Spleen (tissue), 11 donors: ENCODE measurements at regions not wholly inside any gene's neighbourhood (a gene's known extent, or its start where the extent isn't known, plus 50 kb on each side); places are given as distances from the start of the nearest gene placed in this dataset.

Source experiments
- DNase-seq: peaks from one replicate; pipeline ENCODE4 v3.0.0-alpha.2; 2020
- H3K27ac ChIP-seq, 8 donors: fragments of 200-600 bp; sonication (generic) in 7 of 8; 1 replicate in 4 of 8; 2 replicates in 4 of 8; pipeline versions ENCODE4 v1.5.0 to v1.8.0; 2016 to 2021; ENCODE audit warnings: inconsistent platforms in 4 of 8, mild to moderate bottlenecking in 4 of 8, moderate library complexity in 1 of 8
- H3K27me3 ChIP-seq, 7 donors: fragments of 200-600 bp; sonication (generic) in 6 of 7; replicated peaks in 1 of 7; 1 replicate in 4 of 7; 2 replicates in 3 of 7; pipeline versions ENCODE4 v1.5.0 to v1.8.0; 2016 to 2021; ENCODE audit warnings: inconsistent platforms in 3 of 7, mild to moderate bottlenecking in 1 of 7
- H3K36me3 ChIP-seq, 6 donors: fragments of 200-600 bp; sonication (generic) in 5 of 6; 1 replicate in 4 of 6; 2 replicates in 2 of 6; pipeline versions ENCODE4 v1.5.0 to v1.8.0; 2016 to 2021; ENCODE audit warnings: inconsistent platforms in 2 of 6
- H3K4me1 ChIP-seq, 6 donors: fragments of 200-600 bp; sonication (generic) in 5 of 6; 1 replicate in 3 of 6; 2 replicates in 3 of 6; pipeline versions ENCODE4 v1.5.0 to v1.8.0; 2016 to 2021; ENCODE audit warnings: inconsistent platforms in 3 of 6
- H3K4me3 ChIP-seq, 8 donors: fragments of 200-600 bp; sonication (generic) in 7 of 8; 1 replicate in 4 of 8; 2 replicates in 4 of 8; pipeline versions ENCODE4 v1.5.0 to v1.8.0; 2016 to 2021; ENCODE audit warnings: inconsistent platforms in 4 of 8, mild to moderate bottlenecking in 4 of 8, moderate library complexity in 2 of 8
- H3K9me3 ChIP-seq, 8 donors: fragments of 200-600 bp; sonication (generic) in 7 of 8; 1 replicate in 4 of 8; 2 replicates in 4 of 8; pipeline versions ENCODE4 v1.5.0 to v1.8.0; 2016 to 2021; ENCODE audit warnings: inconsistent platforms in 4 of 8
- POLR2A ChIP-seq, 3 donors: fragments of 450-650 bp; IDR thresholded peaks; one replicate each; pipeline ENCODE4 v1.5.1; 2017; ENCODE audit warnings: antibody characterized with exemption in 3 of 3, mild to moderate bottlenecking in 1 of 3
- POLR2AphosphoS5 ChIP-seq, 3 donors: sonication (generic); formaldehyde crosslinking; IDR thresholded peaks; one replicate each; pipeline ENCODE4 v1.5.1; 2017; ENCODE audit warnings: antibody characterized with exemption in 3 of 3
- whole genome bisulfite sequencing, 5 donors: extraction: QIAGEN DNeasy Blood & Tissue Kit in 3 of 5; methylation state at CpG; one replicate each; pipeline versions ENCODE4 v1.1.5 to v1.1.7; 2013 to 2018; 5-methylcytosine and 5-hydroxymethylcytosine counted together
- intact Hi-C: fragments of 100-400 bp; cut with DNase I; formaldehyde crosslinking; loops from one replicate; pipeline ENCODE4 v1.15.0; 2023; ENCODE audit warnings: low total_unique reads
- TF ChIP-seq, protein P1 (sequence below), 11 experiments: fragments of 200-600 bp in 7 of 11; fragments of 450-650 bp in 4 of 11; sonication (generic) in 4 of 11; IDR thresholded peaks in 8 of 11; conservative IDR thresholded peaks in 3 of 11; 1 replicate in 7 of 11; 2 replicates in 4 of 11; pipeline versions ENCODE4 v1.4.0 to v1.8.0; 2016 to 2021; ENCODE audit warnings: antibody characterized with exemption in 11 of 11, inconsistent platforms in 4 of 11, mild to moderate bottlenecking in 1 of 11
- donor health status: healthy with polysubstance abuse.
- donor health status: DM: no; HTN: no; CAD: no; lungs with moderate emphysema.
- donor health status: DM: no; HTN: no; CAD: no.
- donor health status: Bipolar disorder and iron deficiency.
- donor health status: healthy.
- donor health status: DM: no; HTN: no; CAD: no.
- donor health status: DM: yes; HTN: yes; CAD: no.

DNA sequence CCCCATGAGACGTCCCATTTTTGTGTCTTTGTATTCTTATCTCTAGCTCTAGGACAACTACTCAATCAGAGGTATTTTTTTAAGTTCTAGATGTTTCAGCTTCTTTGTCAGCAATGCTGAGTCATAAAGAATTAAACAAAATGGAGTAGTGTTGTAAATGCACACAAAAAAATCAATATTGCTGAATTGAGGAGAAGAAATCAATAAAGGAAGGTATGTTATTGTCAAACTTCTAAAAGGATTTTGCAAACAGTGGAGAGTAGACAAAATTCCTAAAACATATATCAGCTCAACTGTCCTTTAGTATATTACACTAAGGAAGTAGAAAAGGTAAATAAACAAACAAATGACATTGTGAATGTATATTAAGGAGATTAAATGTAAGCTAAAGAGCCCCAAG, 726.1 kb upstream of the NRXN1 start:
- Histone ChIP-seq H3K9me3 (no peaks in the 10 kb centered on the region), H3K27me3 (no peaks in the 10 kb centered on the region), H3K27ac (no peak overlapping the region), H3K4me1 (no peaks in the 10 kb centered on the region), H3K36me3 (no peaks in the 10 kb centered on the region), H3K4me3 (no peak overlapping the region)
- intact Hi-C loops, result no loop called here
- WGBS, 5 donors, result 69 to 92% (median 85%) methylated on average over 1 of the region's 1 CpG
- TF ChIP-seq, protein P1, sequence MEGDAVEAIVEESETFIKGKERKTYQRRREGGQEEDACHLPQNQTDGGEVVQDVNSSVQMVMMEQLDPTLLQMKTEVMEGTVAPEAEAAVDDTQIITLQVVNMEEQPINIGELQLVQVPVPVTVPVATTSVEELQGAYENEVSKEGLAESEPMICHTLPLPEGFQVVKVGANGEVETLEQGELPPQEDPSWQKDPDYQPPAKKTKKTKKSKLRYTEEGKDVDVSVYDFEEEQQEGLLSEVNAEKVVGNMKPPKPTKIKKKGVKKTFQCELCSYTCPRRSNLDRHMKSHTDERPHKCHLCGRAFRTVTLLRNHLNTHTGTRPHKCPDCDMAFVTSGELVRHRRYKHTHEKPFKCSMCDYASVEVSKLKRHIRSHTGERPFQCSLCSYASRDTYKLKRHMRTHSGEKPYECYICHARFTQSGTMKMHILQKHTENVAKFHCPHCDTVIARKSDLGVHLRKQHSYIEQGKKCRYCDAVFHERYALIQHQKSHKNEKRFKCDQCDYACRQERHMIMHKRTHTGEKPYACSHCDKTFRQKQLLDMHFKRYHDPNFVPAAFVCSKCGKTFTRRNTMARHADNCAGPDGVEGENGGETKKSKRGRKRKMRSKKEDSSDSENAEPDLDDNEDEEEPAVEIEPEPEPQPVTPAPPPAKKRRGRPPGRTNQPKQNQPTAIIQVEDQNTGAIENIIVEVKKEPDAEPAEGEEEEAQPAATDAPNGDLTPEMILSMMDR (IDR thresholded peaks at IDR 0.05 in 8 of 11, conservative IDR thresholded peaks at IDR 0.05 in 3 of 11), result no peak
- TF ChIP-seq POLR2AphosphoS5 (IDR thresholded peaks at IDR 0.05) (no peak), POLR2A (IDR thresholded peaks at IDR 0.05) (no peak)
- DNase-seq, result no peak

DNA sequence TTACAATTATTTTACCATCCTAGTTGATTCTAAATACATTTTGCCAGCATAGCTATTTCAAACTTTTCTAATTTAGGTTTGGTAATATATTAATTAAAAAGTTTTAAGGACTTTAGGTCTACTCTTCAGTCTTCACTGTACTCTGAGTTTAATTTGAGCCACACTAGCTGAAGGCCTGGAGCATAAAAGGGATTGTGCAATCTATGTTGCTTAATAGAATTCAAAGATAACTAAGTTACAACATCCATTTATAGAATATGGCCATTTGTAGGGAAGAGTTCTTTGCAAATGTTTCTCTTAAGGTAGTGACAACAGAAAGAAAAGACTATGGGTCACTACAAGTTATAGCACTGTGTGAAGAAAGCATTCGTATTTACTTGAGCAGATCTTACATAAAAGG, 702.2 kb upstream of the NRXN1 start:
- intact Hi-C loops, result no loop called here
- Histone ChIP-seq H3K4me1 (no peaks in the 10 kb centered on the region), H3K27ac (no peak overlapping the region), H3K9me3 (peaks cover 0 to 5% (median 0%) of the 10 kb centered on the region in 8 donors), H3K27me3 (no peaks in the 10 kb centered on the region), H3K36me3 (no peaks in the 10 kb centered on the region), H3K4me3 (no peak overlapping the region)
- 83 to 95% (median 92%) methylated on average over 1 of the region's 1 CpG for WGBS, 5 donors
- DNase-seq, result no peak
- TF ChIP-seq, protein P1 (IDR thresholded peaks at IDR 0.05 in 8 of 11, conservative IDR thresholded peaks at IDR 0.05 in 3 of 11), result no peak
- no peak for TF ChIP-seq POLR2A (IDR thresholded peaks at IDR 0.05)
- TF ChIP-seq POLR2AphosphoS5 (IDR thresholded peaks at IDR 0.05), result no peak

DNA sequence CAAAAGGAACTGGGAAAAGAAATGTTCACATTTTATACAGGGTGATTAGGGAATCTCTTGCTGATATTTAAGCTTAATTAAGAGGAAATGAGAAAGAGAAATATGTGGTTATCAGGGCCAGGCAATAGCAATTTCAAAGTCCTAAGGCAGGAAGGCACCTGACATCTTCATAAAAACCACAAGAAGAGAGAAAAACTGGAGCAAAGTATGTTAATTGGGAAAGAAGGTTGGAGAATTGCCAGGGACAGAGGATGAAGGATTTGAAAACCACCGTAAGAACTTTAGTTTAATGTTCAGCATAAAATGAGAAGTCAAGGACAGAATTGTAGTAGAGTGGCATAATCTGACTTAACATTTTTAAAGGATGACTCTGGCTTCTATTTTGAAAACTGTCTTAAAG, 691.8 kb upstream of the NRXN1 start:
- TF ChIP-seq POLR2AphosphoS5 (IDR thresholded peaks at IDR 0.05) (no peak), POLR2A (IDR thresholded peaks at IDR 0.05) (no peak)
- TF ChIP-seq, protein P1 (IDR thresholded peaks at IDR 0.05 in 8 of 11, conservative IDR thresholded peaks at IDR 0.05 in 3 of 11), result no peak
- intact Hi-C loops, result no loop called here
- no peak for DNase-seq
- Histone ChIP-seq H3K36me3 (no peaks in the 10 kb centered on the region), H3K4me1 (no peaks in the 10 kb centered on the region), H3K9me3 (no peaks in the 10 kb centered on the region), H3K27me3 (no peaks in the 10 kb centered on the region), H3K27ac (no peak overlapping the region), H3K4me3 (no peak overlapping the region)
- 0 to 41% (median 3%) methylated on average over 1 of the region's 1 CpG for WGBS, 5 donors

DNA sequence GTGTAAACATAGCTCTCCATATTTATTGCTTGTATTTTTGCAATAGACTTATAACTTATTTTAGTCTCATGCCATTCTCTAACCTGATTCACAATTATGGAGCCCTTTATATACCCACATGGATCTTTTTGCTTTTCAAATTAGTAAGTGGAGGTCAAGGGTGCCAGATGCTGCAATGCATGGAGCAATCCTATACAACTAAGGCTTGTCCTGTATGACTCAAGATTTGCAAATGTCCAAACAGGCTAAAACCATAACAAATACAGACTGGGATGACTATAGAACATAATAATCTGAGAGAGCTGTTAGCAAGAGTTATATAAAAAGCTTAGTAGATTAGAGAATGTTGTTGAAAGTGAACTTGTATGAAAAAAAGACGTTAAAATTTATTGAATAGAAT, 690.4 kb upstream of the NRXN1 start:
- H3K4me1 ChIP-seq, result no peaks in the 10 kb centered on the region
- no peaks in the 10 kb centered on the region for H3K27me3 ChIP-seq
- H3K9me3 ChIP-seq, result no peaks in the 10 kb centered on the region
- 59 to 79% (median 78%) methylated on average over 1 of the region's 1 CpG for WGBS, 5 donors
- no peaks in the 10 kb centered on the region for H3K36me3 ChIP-seq
- intact Hi-C loops, result no loop called here
- no peak overlapping the region for H3K4me3 ChIP-seq
- TF ChIP-seq POLR2AphosphoS5 (IDR thresholded peaks at IDR 0.05) (no peak), POLR2A (IDR thresholded peaks at IDR 0.05) (no peak)
- TF ChIP-seq, protein P1 (IDR thresholded peaks at IDR 0.05 in 8 of 11, conservative IDR thresholded peaks at IDR 0.05 in 3 of 11), result no peak
- no peak for DNase-seq
- H3K27ac ChIP-seq, result no peak overlapping the region
